NT2/D1 (cell line): ENCODE measurements at regions not wholly inside any gene's neighbourhood (a gene's known extent, or its start where the extent isn't known, plus 50 kb on each side); places are given as distances from the start of the nearest gene placed in this dataset.
"Not testable (repeated sequence)": the region's sequence is repeated elsewhere in the genome, so short reads cannot be mapped to it uniquely, and the experiment has no call there.

ENCODE experiments used
- DNase-seq: peaks from one replicate; pipeline ENCODE4 v3.0.0-alpha.2; 2011; ENCODE audit warnings: low read depth, low spot score
- H3K27me3 ChIP-seq: 2 replicates; pipeline ENCODE4 v1.6.0; 2011; ENCODE audit warnings: mild to moderate bottlenecking; ENCODE audit not compliant: insufficient read length, insufficient read depth
- H3K36me3 ChIP-seq: 2 replicates; pipeline ENCODE4 v1.6.1; 2011; ENCODE audit warnings: mild to moderate bottlenecking, low read length, mixed read lengths; ENCODE audit not compliant: insufficient read depth, insufficient read length
- H3K4me1 ChIP-seq: 2 replicates; pipeline ENCODE4 v1.5.1; 2011; ENCODE audit not compliant: insufficient read depth, insufficient read length
- H3K4me3 ChIP-seq: 2 replicates; pipeline ENCODE4 v1.5.1; 2011; ENCODE audit warnings: low read depth; ENCODE audit not compliant: insufficient read length
- H3K9ac ChIP-seq: 2 replicates; pipeline ENCODE4 v1.6.0; 2011; ENCODE audit warnings: low read depth; ENCODE audit not compliant: insufficient read length
- H3K9me3 ChIP-seq: 2 replicates; pipeline ENCODE4 v1.5.1; 2011; ENCODE audit warnings: mild to moderate bottlenecking, low read length; ENCODE audit not compliant: insufficient read depth

GRCh38 chr1:83485314-83486019, 513.5 kb downstream of the TTLL7 start:
- H3K4me1 ChIP-seq, H3K36me3 ChIP-seq, H3K4me3 ChIP-seq: not testable (repeated sequence)

GRCh38 chr1:83481284-83481683, 517.6 kb downstream of the TTLL7 start:
- H3K9ac ChIP-seq, H3K9me3 ChIP-seq, DNase-seq, H3K36me3 ChIP-seq, H3K4me3 ChIP-seq, H3K27me3 ChIP-seq, H3K4me1 ChIP-seq: not testable (repeated sequence)

More at GRCh38 chr1:83485314-83486019, 513.5 kb downstream of the TTLL7 start:
- not testable (repeated sequence) for H3K9ac ChIP-seq, H3K9me3 ChIP-seq, DNase-seq, H3K27me3 ChIP-seq

- not testable (repeated sequence) for H3K36me3 ChIP-seq, H3K4me3 ChIP-seq, H3K4me1 ChIP-seq, H3K27me3 ChIP-seq, DNase-seq, H3K9ac ChIP-seq, H3K9me3 ChIP-seq
Observed at GRCh38 chr1:83479591-83480239, 519.2 kb downstream of the TTLL7 start.

GRCh38 chr1:83478127-83478526, 520.8 kb downstream of the TTLL7 start:
- H3K4me3 ChIP-seq, DNase-seq, H3K4me1 ChIP-seq, H3K9me3 ChIP-seq, H3K27me3 ChIP-seq, H3K36me3 ChIP-seq, H3K9ac ChIP-seq: not testable (repeated sequence)

- not testable (repeated sequence) for H3K9ac ChIP-seq, H3K9me3 ChIP-seq, H3K36me3 ChIP-seq, H3K4me1 ChIP-seq, H3K27me3 ChIP-seq, H3K4me3 ChIP-seq, DNase-seq
Observed at GRCh38 chr1:83476518-83476917, 522.4 kb downstream of the TTLL7 start.

GRCh38 chr1:83474946-83475345, 524.0 kb downstream of the TTLL7 start:
- not testable (repeated sequence) for H3K9me3 ChIP-seq, H3K27me3 ChIP-seq, H3K36me3 ChIP-seq, H3K4me1 ChIP-seq, DNase-seq, H3K4me3 ChIP-seq, H3K9ac ChIP-seq

- H3K9ac ChIP-seq, H3K27me3 ChIP-seq, H3K9me3 ChIP-seq, H3K4me3 ChIP-seq, H3K4me1 ChIP-seq, H3K36me3 ChIP-seq, DNase-seq: not testable (repeated sequence)
Observed at GRCh38 chr1:83473986-83474385, 524.9 kb downstream of the TTLL7 start.

GRCh38 chr1:83472066-83472465, 526.9 kb downstream of the TTLL7 start:
- not testable (repeated sequence) for H3K4me3 ChIP-seq, H3K4me1 ChIP-seq, H3K36me3 ChIP-seq, H3K9me3 ChIP-seq, H3K9ac ChIP-seq, H3K27me3 ChIP-seq, DNase-seq

- H3K4me1 ChIP-seq, H3K27me3 ChIP-seq: not testable (repeated sequence)
Observed at GRCh38 chr1:83471272-83471671, 527.7 kb downstream of the TTLL7 start.

GRCh38 chr1:83468336-83468735, 530.6 kb downstream of the TTLL7 start:
- H3K4me3 ChIP-seq, H3K9me3 ChIP-seq, H3K4me1 ChIP-seq, H3K36me3 ChIP-seq, H3K27me3 ChIP-seq, H3K9ac ChIP-seq, DNase-seq: not testable (repeated sequence)

More at GRCh38 chr1:83471272-83471671, 527.7 kb downstream of the TTLL7 start:
- not testable (repeated sequence) for H3K36me3 ChIP-seq, H3K9me3 ChIP-seq, H3K9ac ChIP-seq, H3K4me3 ChIP-seq, DNase-seq

GRCh38 chr1:83457735-83458248, 541.1 kb downstream of the TTLL7 start:
- H3K9me3 ChIP-seq, DNase-seq, H3K4me1 ChIP-seq, H3K36me3 ChIP-seq, H3K9ac ChIP-seq, H3K4me3 ChIP-seq, H3K27me3 ChIP-seq: not testable (repeated sequence)

- not testable (repeated sequence) for H3K36me3 ChIP-seq, DNase-seq, H3K9ac ChIP-seq, H3K4me1 ChIP-seq, H3K4me3 ChIP-seq, H3K9me3 ChIP-seq, H3K27me3 ChIP-seq
Observed at GRCh38 chr1:83457281-83457680, 541.7 kb downstream of the TTLL7 start.
